ENCODE measurements at regions not wholly inside any gene's neighbourhood (a gene's known extent, or its start where the extent isn't known, plus 50 kb on each side); places are given as distances from the start of the nearest gene placed in this dataset.

DNA sequence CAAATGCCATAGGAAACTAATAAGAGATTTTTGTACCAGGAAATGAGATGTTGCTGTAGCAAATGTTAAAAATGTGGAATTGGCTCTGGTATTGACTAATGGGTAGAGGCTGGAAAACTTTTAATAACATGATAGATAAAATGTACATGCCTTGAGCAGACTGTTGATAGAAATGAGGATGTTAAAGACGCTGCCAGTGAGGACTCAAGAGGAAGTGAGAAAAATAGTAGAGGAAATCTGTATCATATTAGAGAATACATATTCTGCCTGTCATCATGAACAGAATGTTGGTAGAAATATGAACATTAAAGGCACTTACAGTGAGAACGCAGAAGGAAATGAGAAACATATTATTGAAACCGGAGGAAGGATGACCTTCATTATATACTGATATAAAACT lies 577.2 kb upstream of the HTR2C start:
- no peak for TF ChIP-seq YY1 (IDR thresholded peaks at IDR 0.05; ENCODE audit: insufficient read depth, insufficient read length)
- no peak for TF ChIP-seq SUZ12 (IDR thresholded peaks at IDR 0.05; ENCODE audit: extremely low read depth, insufficient read depth, insufficient read length)
- no peak for TF ChIP-seq ZNF274 (IDR thresholded peaks at IDR 0.05; ENCODE audit: low read depth, low read length)
